ENCODE measurements at regions not wholly inside any gene's neighbourhood (a gene's known extent, or its start where the extent isn't known, plus 50 kb on each side); places are given as distances from the start of the nearest gene placed in this dataset.

GRCh38 chr6:130734161-130734560 lies 93.0 kb upstream of the SMLR1 start:
- TF ChIP-seq EZH2 (IDR thresholded peaks at IDR 0.05; ENCODE audit: borderline replicate concordance, low read depth, low read length, severe bottlenecking) (no peak), CTCF (IDR thresholded peaks at IDR 0.05; ENCODE audit: borderline replicate concordance, extremely low read depth, low read length, poor library complexity, severe bottlenecking) (no peak)
